ENCODE measurements at regions not wholly inside any gene's neighbourhood (a gene's known extent, or its start where the extent isn't known, plus 50 kb on each side); places are given as distances from the start of the nearest gene placed in this dataset.

- H3K4me2 ChIP-seq (ENCODE audit: low read length), result no peak overlapping the region
- no CpG with 5 or more reads among the region's 1 CpG for WGBS (ENCODE audit: extremely low coverage, insufficient coverage, insufficient read length)
- H2BK5ac ChIP-seq (ENCODE audit: low read depth, low read length, poor library complexity), result no peak overlapping the region
- no peak for DNase-seq
- H2AK5ac ChIP-seq (ENCODE audit: low read length), result no peak overlapping the region
- no peak overlapping the region for H3K4ac ChIP-seq (ENCODE audit: low read depth, low read length)
- no peaks in the 10 kb centered on the region for H3K27me3 ChIP-seq (ENCODE audit: insufficient read depth, low read length)
- no peak overlapping the region for H3K27ac ChIP-seq (ENCODE audit: low read depth, low read length)
- no peak overlapping the region for H3K18ac ChIP-seq (ENCODE audit: low read length)
- no peak overlapping the region for H4K91ac ChIP-seq (ENCODE audit: low read depth, low read length)
- H2BK12ac ChIP-seq (ENCODE audit: low read length), result no peak overlapping the region
- no peak overlapping the region for H2BK120ac ChIP-seq (ENCODE audit: insufficient read depth, low read length, poor library complexity)
- H3K4me1 ChIP-seq (ENCODE audit: control insufficient read depth in 1 of 2, insufficient read depth in 2 of 2, low read length in 2 of 2), result no peaks in the 10 kb centered on the region
- no peaks in the 10 kb centered on the region for H3K36me3 ChIP-seq (ENCODE audit: control insufficient read depth in 1 of 2, insufficient read depth in 2 of 2, low read length in 2 of 2)
- no peak overlapping the region for H3K4me3 ChIP-seq (ENCODE audit: low read depth, low read length)
- H3K9ac ChIP-seq (ENCODE audit: low read length), result no peak overlapping the region
- H3K79me1 ChIP-seq (ENCODE audit: low read length), result no peaks in the 10 kb centered on the region
- H3K9me3 ChIP-seq (ENCODE audit: insufficient read depth, low read depth, low read length), result peaks cover 15% of the 10 kb centered on the region
- no peaks in the 10 kb centered on the region for H3K79me2 ChIP-seq (ENCODE audit: control insufficient read depth, insufficient read depth, low read length, poor library complexity)
- H3K14ac ChIP-seq (ENCODE audit: low read length), result no peak overlapping the region
- no peak overlapping the region for H4K8ac ChIP-seq (ENCODE audit: low read depth, low read length)
- no peak overlapping the region for H4K12ac ChIP-seq (ENCODE audit: low read depth, low read length)
- H2AFZ ChIP-seq (ENCODE audit: insufficient read depth, low read length, poor library complexity), result no peak overlapping the region
- H3K23ac ChIP-seq (ENCODE audit: low read length), result no peak overlapping the region
Measured at GRCh38 chr18:43484710-43485109, 207.4 kb upstream of the SYT4 start.

- no CpG with 5 or more reads among the region's 5 CpGs for WGBS (ENCODE audit: extremely low coverage, insufficient coverage, insufficient read length)
- no peak overlapping the region for H2BK5ac ChIP-seq (ENCODE audit: low read depth, low read length, poor library complexity)
- no peak overlapping the region for H3K27ac ChIP-seq (ENCODE audit: low read depth, low read length)
- no peak overlapping the region for H3K23ac ChIP-seq (ENCODE audit: low read length)
- H3K4me1 ChIP-seq (ENCODE audit: control insufficient read depth in 1 of 2, insufficient read depth in 2 of 2, low read length in 2 of 2), result no peaks in the 10 kb centered on the region
- H3K14ac ChIP-seq (ENCODE audit: low read length), result no peak overlapping the region
- H4K91ac ChIP-seq (ENCODE audit: low read depth, low read length), result no peak overlapping the region
- H3K79me2 ChIP-seq (ENCODE audit: control insufficient read depth, insufficient read depth, low read length, poor library complexity), result no peaks in the 10 kb centered on the region
- H3K9ac ChIP-seq (ENCODE audit: low read length), result no peak overlapping the region
- H2AK5ac ChIP-seq (ENCODE audit: low read length), result no peak overlapping the region
- no peak overlapping the region for H3K18ac ChIP-seq (ENCODE audit: low read length)
- H2BK12ac ChIP-seq (ENCODE audit: low read length), result no peak overlapping the region
- H3K36me3 ChIP-seq (ENCODE audit: control insufficient read depth in 1 of 2, insufficient read depth in 2 of 2, low read length in 2 of 2), result no peaks in the 10 kb centered on the region
- H2AFZ ChIP-seq (ENCODE audit: insufficient read depth, low read length, poor library complexity), result no peak overlapping the region
- no peak overlapping the region for H4K12ac ChIP-seq (ENCODE audit: low read depth, low read length)
- no peaks in the 10 kb centered on the region for H3K27me3 ChIP-seq (ENCODE audit: insufficient read depth, low read length)
- no peak for DNase-seq
- H3K9me3 ChIP-seq (ENCODE audit: insufficient read depth, low read depth, low read length), result peaks cover 15% of the 10 kb centered on the region
- H4K8ac ChIP-seq (ENCODE audit: low read depth, low read length), result no peak overlapping the region
- no peak overlapping the region for H3K4me3 ChIP-seq (ENCODE audit: low read depth, low read length)
- no peak overlapping the region for H2BK120ac ChIP-seq (ENCODE audit: insufficient read depth, low read length, poor library complexity)
- H3K4ac ChIP-seq (ENCODE audit: low read depth, low read length), result no peak overlapping the region
- no peak overlapping the region for H3K4me2 ChIP-seq (ENCODE audit: low read length)
- H3K79me1 ChIP-seq (ENCODE audit: low read length), result no peaks in the 10 kb centered on the region
Measured at GRCh38 chr18:43485545-43485963, 208.3 kb upstream of the SYT4 start.

- no peak overlapping the region for H2BK120ac ChIP-seq (ENCODE audit: insufficient read depth, low read length, poor library complexity)
- DNase-seq, result no peak
- H3K9ac ChIP-seq (ENCODE audit: low read length), result no peak overlapping the region
- no peak overlapping the region for H2BK5ac ChIP-seq (ENCODE audit: low read depth, low read length, poor library complexity)
- H3K4ac ChIP-seq (ENCODE audit: low read depth, low read length), result no peak overlapping the region
- no peak overlapping the region for H3K23ac ChIP-seq (ENCODE audit: low read length)
- H3K9me3 ChIP-seq (ENCODE audit: insufficient read depth, low read depth, low read length), result peaks cover 15% of the 10 kb centered on the region
- no peak overlapping the region for H3K14ac ChIP-seq (ENCODE audit: low read length)
- no peak overlapping the region for H3K27ac ChIP-seq (ENCODE audit: low read depth, low read length)
- no peaks in the 10 kb centered on the region for H3K79me2 ChIP-seq (ENCODE audit: control insufficient read depth, insufficient read depth, low read length, poor library complexity)
- no peaks in the 10 kb centered on the region for H3K4me1 ChIP-seq (ENCODE audit: control insufficient read depth in 1 of 2, insufficient read depth in 2 of 2, low read length in 2 of 2)
- H2AK5ac ChIP-seq (ENCODE audit: low read length), result no peak overlapping the region
- H4K12ac ChIP-seq (ENCODE audit: low read depth, low read length), result no peak overlapping the region
- H2AFZ ChIP-seq (ENCODE audit: insufficient read depth, low read length, poor library complexity), result no peak overlapping the region
- WGBS (ENCODE audit: extremely low coverage, insufficient coverage, insufficient read length), result no CpG with 5 or more reads among the region's 4 CpGs
- H3K36me3 ChIP-seq (ENCODE audit: control insufficient read depth in 1 of 2, insufficient read depth in 2 of 2, low read length in 2 of 2), result no peaks in the 10 kb centered on the region
- H3K18ac ChIP-seq (ENCODE audit: low read length), result no peak overlapping the region
- no peak overlapping the region for H3K4me3 ChIP-seq (ENCODE audit: low read depth, low read length)
- no peak overlapping the region for H4K91ac ChIP-seq (ENCODE audit: low read depth, low read length)
- H3K4me2 ChIP-seq (ENCODE audit: low read length), result no peak overlapping the region
- H3K27me3 ChIP-seq (ENCODE audit: insufficient read depth, low read length), result no peaks in the 10 kb centered on the region
- no peaks in the 10 kb centered on the region for H3K79me1 ChIP-seq (ENCODE audit: low read length)
- H2BK12ac ChIP-seq (ENCODE audit: low read length), result no peak overlapping the region
- H4K8ac ChIP-seq (ENCODE audit: low read depth, low read length), result no peak overlapping the region
Measured at GRCh38 chr18:43486462-43486861, 209.2 kb upstream of the SYT4 start.

- no peaks in the 10 kb centered on the region for H3K27me3 ChIP-seq (ENCODE audit: insufficient read depth, low read length)
- WGBS (ENCODE audit: extremely low coverage, insufficient coverage, insufficient read length), result no CpG with 5 or more reads among the region's 2 CpGs
- no peak overlapping the region for H3K9ac ChIP-seq (ENCODE audit: low read length)
- H2AK5ac ChIP-seq (ENCODE audit: low read length), result no peak overlapping the region
- H3K4me2 ChIP-seq (ENCODE audit: low read length), result no peak overlapping the region
- H3K79me2 ChIP-seq (ENCODE audit: control insufficient read depth, insufficient read depth, low read length, poor library complexity), result no peaks in the 10 kb centered on the region
- H4K8ac ChIP-seq (ENCODE audit: low read depth, low read length), result no peak overlapping the region
- no peak overlapping the region for H3K23ac ChIP-seq (ENCODE audit: low read length)
- no peaks in the 10 kb centered on the region for H3K4me1 ChIP-seq (ENCODE audit: control insufficient read depth in 1 of 2, insufficient read depth in 2 of 2, low read length in 2 of 2)
- H3K18ac ChIP-seq (ENCODE audit: low read length), result no peak overlapping the region
- no peak overlapping the region for H2BK5ac ChIP-seq (ENCODE audit: low read depth, low read length, poor library complexity)
- H3K14ac ChIP-seq (ENCODE audit: low read length), result no peak overlapping the region
- H2BK12ac ChIP-seq (ENCODE audit: low read length), result no peak overlapping the region
- H3K4me3 ChIP-seq (ENCODE audit: low read depth, low read length), result no peak overlapping the region
- H3K9me3 ChIP-seq (ENCODE audit: insufficient read depth, low read depth, low read length), result peaks cover 3% of the 10 kb centered on the region
- H3K4ac ChIP-seq (ENCODE audit: low read depth, low read length), result no peak overlapping the region
- H3K79me1 ChIP-seq (ENCODE audit: low read length), result no peaks in the 10 kb centered on the region
- no peak overlapping the region for H3K27ac ChIP-seq (ENCODE audit: low read depth, low read length)
- no peak overlapping the region for H4K12ac ChIP-seq (ENCODE audit: low read depth, low read length)
- DNase-seq, result no peak
- no peak overlapping the region for H4K91ac ChIP-seq (ENCODE audit: low read depth, low read length)
- no peak overlapping the region for H2BK120ac ChIP-seq (ENCODE audit: insufficient read depth, low read length, poor library complexity)
- no peak overlapping the region for H2AFZ ChIP-seq (ENCODE audit: insufficient read depth, low read length, poor library complexity)
- no peaks in the 10 kb centered on the region for H3K36me3 ChIP-seq (ENCODE audit: control insufficient read depth in 1 of 2, insufficient read depth in 2 of 2, low read length in 2 of 2)
Measured at GRCh38 chr18:43501099-43501498, 223.8 kb upstream of the SYT4 start.

Data from trophoblast cell (in vitro differentiated cells and primary cell).